Muscle layer of duodenum (tissue), 2 donors: ENCODE measurements at regions not wholly inside any gene's neighbourhood (a gene's known extent, or its start where the extent isn't known, plus 50 kb on each side); places are given as distances from the start of the nearest gene placed in this dataset.

Experiments
- H3K27ac ChIP-seq: one replicate; pipeline ENCODE4 v1.7.0; 2013; ENCODE audit warnings: mild to moderate bottlenecking, low read length
- H3K27me3 ChIP-seq: one replicate; pipeline ENCODE4 v1.7.0; 2013; ENCODE audit warnings: low read depth, mild to moderate bottlenecking, control low read depth, low read length
- H3K36me3 ChIP-seq, 2 donors: one replicate each; pipeline ENCODE4 v1.7.0; 2013; ENCODE audit warnings: low read length in 2 of 2, control low read depth in 1 of 2, mild to moderate bottlenecking in 1 of 2; ENCODE audit not compliant: insufficient read depth in 2 of 2, control insufficient read depth in 1 of 2
- H3K4me1 ChIP-seq, 2 donors: one replicate each; pipeline ENCODE4 v1.7.0; 2013; ENCODE audit warnings: low read length in 2 of 2, mild to moderate bottlenecking in 2 of 2, control low read depth in 1 of 2, moderate library complexity in 1 of 2; ENCODE audit not compliant: insufficient read depth in 2 of 2, control insufficient read depth in 1 of 2
- H3K4me3 ChIP-seq, 2 donors: one replicate each; pipeline ENCODE4 v1.7.0; 2013; ENCODE audit warnings: low read length in 2 of 2, low read depth in 1 of 2, mild to moderate bottlenecking in 1 of 2
- H3K9me3 ChIP-seq, 2 donors: one replicate each; pipeline ENCODE4 v1.7.0; 2013; ENCODE audit warnings: low read length in 2 of 2, control low read depth in 1 of 2, mild to moderate bottlenecking in 1 of 2; ENCODE audit not compliant: control insufficient read depth in 1 of 2
- donor health status: healthy.

- no peaks in the 10 kb centered on the region for H3K9me3 ChIP-seq
- H3K36me3 ChIP-seq, result no peaks in the 10 kb centered on the region
- H3K4me3 ChIP-seq, result no peak overlapping the region
- H3K4me1 ChIP-seq, result peaks cover 0 to 10% of the 10 kb centered on the region in 2 donors
- H3K27me3 ChIP-seq, result no peaks in the 10 kb centered on the region
- H3K27ac ChIP-seq, result no peak overlapping the region
Observed at GRCh38 chr7:94344826-94345225, 49.9 kb upstream of the COL1A2 start.
